Skeletal muscle tissue (tissue), 3 donors: ENCODE measurements at regions not wholly inside any gene's neighbourhood (a gene's known extent, or its start where the extent isn't known, plus 50 kb on each side); places are given as distances from the start of the nearest gene placed in this dataset.

Experiments used
- H3K27ac ChIP-seq: one replicate; pipeline ENCODE4 v1.7.0; 2013; ENCODE audit warnings: mild to moderate bottlenecking, low read depth, low read length, inconsistent platforms
- H3K27me3 ChIP-seq, 3 donors: one replicate each; pipeline ENCODE4 v1.7.0; 2013; ENCODE audit warnings: low read length in 3 of 3; ENCODE audit not compliant: control insufficient read depth in 3 of 3, insufficient read depth in 3 of 3
- H3K36me3 ChIP-seq, 3 donors: one replicate each; pipeline ENCODE4 v1.7.0; 2013; ENCODE audit warnings: low read length in 3 of 3; ENCODE audit not compliant: control insufficient read depth in 3 of 3, insufficient read depth in 3 of 3
- H3K4me1 ChIP-seq, 3 donors: one replicate each; pipeline ENCODE4 v1.7.0; 2013; ENCODE audit warnings: low read length in 3 of 3, mild to moderate bottlenecking in 3 of 3; ENCODE audit not compliant: control insufficient read depth in 3 of 3, insufficient read depth in 3 of 3
- H3K4me3 ChIP-seq, 3 donors: one replicate each; pipeline ENCODE4 v1.7.0; 2013; ENCODE audit warnings: low read length in 3 of 3
- H3K9ac ChIP-seq, 3 donors: one replicate each; pipeline ENCODE4 v1.7.0; 2013; ENCODE audit warnings: low read length in 3 of 3, mild to moderate bottlenecking in 3 of 3, moderate library complexity in 2 of 3, low read depth in 1 of 3
- H3K9me3 ChIP-seq, 3 donors: one replicate each; pipeline ENCODE4 v1.7.0; 2013; ENCODE audit warnings: low read length in 3 of 3; ENCODE audit not compliant: control insufficient read depth in 3 of 3
- donor health status: Osteomylitis.

DNA sequence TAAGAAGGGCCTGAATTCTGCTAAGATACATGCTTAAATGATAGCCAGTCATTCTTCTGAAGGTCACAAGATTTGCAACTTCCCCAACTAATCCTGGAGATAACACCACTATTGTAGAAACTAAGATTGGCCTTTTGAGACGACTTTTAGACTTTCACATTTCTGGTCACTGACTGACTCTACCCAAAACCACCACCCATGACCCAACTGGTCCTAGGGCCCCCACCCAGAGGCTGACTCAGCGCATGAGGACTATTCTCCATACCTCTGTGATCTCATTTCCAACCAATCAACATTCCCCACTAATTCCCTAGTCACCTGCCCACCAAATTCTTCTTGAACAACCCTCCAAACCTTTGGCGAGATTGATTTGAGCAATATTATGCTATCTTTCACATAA is 1299.0 kb downstream of the CDH11 start:
- Histone ChIP-seq H3K4me3 (no peak overlapping the region), H3K27ac (no peak overlapping the region), H3K36me3 (no peaks in the 10 kb centered on the region), H3K9me3 (no peaks in the 10 kb centered on the region), H3K27me3 (no peaks in the 10 kb centered on the region), H3K4me1 (no peaks in the 10 kb centered on the region), H3K9ac (no peak overlapping the region)

DNA sequence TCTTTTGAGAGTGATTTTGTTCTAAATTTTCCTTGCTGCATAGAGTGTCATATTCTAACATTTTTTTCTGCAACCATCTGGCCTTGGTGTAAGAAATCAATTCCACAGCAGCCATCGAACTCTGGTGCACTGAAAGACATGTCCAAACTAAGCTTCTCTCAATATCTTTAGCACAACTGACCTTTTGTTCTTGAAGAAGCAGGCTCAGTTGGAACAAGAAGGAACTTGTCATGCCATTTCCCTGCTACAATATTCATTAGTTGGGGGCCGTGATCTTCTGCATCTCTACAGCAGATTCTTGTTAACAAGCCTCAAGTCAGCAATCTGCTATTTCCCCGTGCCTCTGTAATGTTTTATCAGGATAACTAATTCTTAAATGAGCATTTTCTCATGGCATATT is 1305.6 kb downstream of the CDH11 start:
- Histone ChIP-seq H3K36me3 (no peaks in the 10 kb centered on the region), H3K4me3 (no peak overlapping the region), H3K9me3 (no peaks in the 10 kb centered on the region)

DNA sequence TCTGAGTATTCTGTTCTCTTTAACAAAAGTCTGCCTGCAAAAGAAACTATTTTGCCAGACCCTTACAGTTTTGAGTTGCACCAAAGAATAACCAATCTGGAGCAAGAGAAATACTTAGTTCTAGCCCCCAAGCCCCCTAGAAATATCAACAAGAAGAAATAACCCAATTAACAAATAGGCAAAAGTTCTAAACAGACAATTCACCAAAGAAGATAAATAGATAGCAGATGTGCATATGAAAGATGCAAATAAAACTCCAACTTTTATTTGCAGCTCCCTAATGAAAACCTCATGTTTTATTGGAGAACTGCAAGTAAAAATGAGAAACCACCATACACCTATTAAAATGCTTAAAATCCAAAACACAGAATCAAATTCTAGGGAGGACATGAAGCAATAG is 1308.0 kb downstream of the CDH11 start:
- H3K4me3 ChIP-seq = no peak overlapping the region
- H3K36me3 ChIP-seq = no peaks in the 10 kb centered on the region
- no peaks in the 10 kb centered on the region for H3K27me3 ChIP-seq
- H3K9me3 ChIP-seq = no peaks in the 10 kb centered on the region
- H3K9ac ChIP-seq = no peak overlapping the region
- no peaks in the 10 kb centered on the region for H3K4me1 ChIP-seq
- H3K27ac ChIP-seq = no peak overlapping the region

More for the DNA sequence above, 1305.6 kb downstream of the CDH11 start:
- Histone ChIP-seq H3K27ac (no peak overlapping the region), H3K4me1 (no peaks in the 10 kb centered on the region), H3K27me3 (no peaks in the 10 kb centered on the region), H3K9ac (no peak overlapping the region)

DNA sequence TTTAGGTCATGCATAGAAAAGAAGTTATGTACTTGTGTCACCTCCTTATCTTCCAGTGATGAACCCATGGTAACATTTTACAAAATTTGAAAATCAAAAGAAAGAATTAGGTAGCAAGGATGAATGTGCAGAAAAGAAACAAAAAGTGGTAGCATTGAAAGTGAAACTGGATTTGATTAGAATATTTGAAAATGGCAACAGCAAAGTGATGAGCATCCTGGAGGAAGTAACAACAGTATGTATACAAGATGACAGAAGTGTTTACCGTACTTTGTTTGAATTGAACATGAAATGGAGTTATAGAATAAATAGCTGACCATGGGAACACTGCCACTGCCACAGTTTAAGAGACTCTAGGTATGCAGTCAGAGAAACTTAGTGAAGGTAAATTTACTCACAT is 1313.1 kb downstream of the CDH11 start:
- H3K27me3 ChIP-seq = no peaks in the 10 kb centered on the region
- no peaks in the 10 kb centered on the region for H3K9me3 ChIP-seq
- no peak overlapping the region for H3K4me3 ChIP-seq

DNA sequence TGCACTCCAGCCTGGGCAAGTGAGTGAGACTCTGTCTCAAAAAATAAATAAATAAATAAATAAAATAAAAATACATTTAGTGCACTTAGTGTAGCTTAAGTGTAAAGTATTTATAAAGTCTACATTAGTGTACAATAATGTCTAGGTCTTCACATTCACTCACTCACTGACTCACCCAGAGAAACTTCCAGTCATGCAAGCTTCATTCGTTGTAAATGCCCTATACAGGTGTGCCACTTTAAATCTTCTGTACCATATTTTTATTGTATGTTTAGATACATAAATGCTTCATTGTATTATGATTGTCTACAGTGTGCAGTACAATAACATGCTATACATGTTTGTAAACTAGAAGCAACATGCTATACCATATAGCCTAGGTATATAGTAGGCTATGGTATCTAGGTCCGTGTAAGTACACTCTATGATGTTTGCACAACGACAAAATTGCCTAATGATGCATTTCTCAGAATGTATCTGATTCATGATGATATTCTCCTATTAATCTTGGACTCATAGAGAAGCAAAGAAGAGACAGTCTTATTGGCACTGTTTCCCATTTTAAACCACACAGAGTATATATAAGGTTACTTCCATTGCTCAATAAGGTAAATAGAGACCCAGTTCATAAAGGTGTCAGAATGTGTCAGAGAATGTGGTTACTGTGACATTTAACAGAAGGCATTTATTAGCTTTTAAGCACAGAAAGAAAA is 1314.9 kb downstream of the CDH11 start:
- Histone ChIP-seq H3K9me3 (no peaks in the 10 kb centered on the region), H3K36me3 (no peaks in the 10 kb centered on the region), H3K27ac (no peak overlapping the region), H3K4me1 (no peaks in the 10 kb centered on the region), H3K9ac (no peak overlapping the region), H3K4me3 (no peak overlapping the region), H3K27me3 (no peaks in the 10 kb centered on the region)

More for the DNA sequence above, 1313.1 kb downstream of the CDH11 start:
- H3K27ac ChIP-seq = no peak overlapping the region
- H3K9ac ChIP-seq = no peak overlapping the region
- H3K36me3 ChIP-seq = no peaks in the 10 kb centered on the region
- H3K4me1 ChIP-seq = no peaks in the 10 kb centered on the region

DNA sequence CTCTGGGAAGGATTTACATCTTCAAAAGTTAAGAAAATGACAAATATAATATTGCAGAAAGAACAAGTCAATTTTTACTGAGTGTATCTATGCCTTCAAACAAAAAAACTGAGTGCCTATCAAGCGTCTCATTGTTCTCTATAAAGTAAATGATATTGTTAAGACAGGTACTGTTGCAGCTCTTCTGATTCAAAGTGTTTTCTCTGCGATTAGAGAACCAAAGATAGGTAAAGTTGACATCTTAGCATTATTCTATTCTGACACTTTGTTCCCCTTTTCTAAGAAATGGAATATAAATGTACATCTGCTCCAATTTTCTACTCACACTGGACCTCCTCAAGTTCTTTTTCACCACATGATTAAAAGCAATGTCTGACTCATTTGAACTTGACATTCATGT is 1317.7 kb downstream of the CDH11 start:
- H3K4me1 ChIP-seq = no peaks in the 10 kb centered on the region

DNA sequence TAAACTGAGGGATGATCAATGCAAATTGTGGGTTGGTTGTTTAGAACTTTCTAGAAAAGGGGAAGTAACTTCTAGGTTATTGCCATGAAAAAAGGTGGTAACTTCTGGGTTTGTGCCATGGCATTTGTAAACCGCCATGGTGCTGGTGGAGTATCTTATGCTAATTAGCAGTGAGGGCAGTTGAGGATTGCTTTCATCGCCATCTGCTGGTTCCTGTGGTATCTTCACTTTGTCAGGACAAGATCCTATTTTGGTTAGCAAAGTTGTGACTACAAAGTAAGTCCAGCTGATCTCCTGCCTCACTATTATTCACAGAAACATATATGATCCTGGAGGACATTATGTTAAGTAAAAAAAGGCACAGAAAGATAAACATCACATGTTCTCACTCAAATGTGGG is 1332.3 kb downstream of the CDH11 start:
- H3K27me3 ChIP-seq = no peaks in the 10 kb centered on the region
- H3K27ac ChIP-seq = no peak overlapping the region
- peaks cover 0 to 2% (median 0%) of the 10 kb centered on the region in 3 donors for H3K9me3 ChIP-seq
- no peak overlapping the region for H3K9ac ChIP-seq
- no peak overlapping the region for H3K4me3 ChIP-seq
- H3K36me3 ChIP-seq = no peaks in the 10 kb centered on the region
- H3K4me1 ChIP-seq = no peaks in the 10 kb centered on the region

More for the DNA sequence above, 1317.7 kb downstream of the CDH11 start:
- Histone ChIP-seq H3K9me3 (no peaks in the 10 kb centered on the region), H3K27ac (no peak overlapping the region), H3K27me3 (no peaks in the 10 kb centered on the region), H3K4me3 (no peak overlapping the region), H3K36me3 (no peaks in the 10 kb centered on the region), H3K9ac (no peak overlapping the region)

DNA sequence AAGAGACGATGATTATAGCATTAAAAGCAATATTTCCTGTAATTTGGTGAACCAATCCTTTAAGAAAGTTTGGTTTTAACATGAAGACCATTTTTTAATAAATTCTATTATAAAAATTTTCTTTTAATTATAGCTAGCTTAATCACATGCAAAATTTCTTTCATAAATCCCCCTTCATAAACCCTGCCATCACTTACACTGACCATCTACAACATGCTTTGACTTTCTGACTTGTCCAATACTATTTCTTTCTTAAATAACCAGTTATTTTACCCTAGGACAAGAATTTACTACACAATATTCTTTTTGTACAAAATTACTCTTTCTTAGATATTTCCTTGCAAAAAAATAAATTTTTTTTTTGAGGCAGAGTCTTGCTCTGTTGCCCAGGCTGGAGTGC is 1334.8 kb downstream of the CDH11 start:
- Histone ChIP-seq H3K9ac (no peak overlapping the region), H3K4me3 (no peak overlapping the region), H3K4me1 (no peaks in the 10 kb centered on the region), H3K27me3 (no peaks in the 10 kb centered on the region), H3K27ac (no peak overlapping the region), H3K9me3 (peaks cover 0 to 2% (median 0%) of the 10 kb centered on the region in 3 donors), H3K36me3 (no peaks in the 10 kb centered on the region)

DNA sequence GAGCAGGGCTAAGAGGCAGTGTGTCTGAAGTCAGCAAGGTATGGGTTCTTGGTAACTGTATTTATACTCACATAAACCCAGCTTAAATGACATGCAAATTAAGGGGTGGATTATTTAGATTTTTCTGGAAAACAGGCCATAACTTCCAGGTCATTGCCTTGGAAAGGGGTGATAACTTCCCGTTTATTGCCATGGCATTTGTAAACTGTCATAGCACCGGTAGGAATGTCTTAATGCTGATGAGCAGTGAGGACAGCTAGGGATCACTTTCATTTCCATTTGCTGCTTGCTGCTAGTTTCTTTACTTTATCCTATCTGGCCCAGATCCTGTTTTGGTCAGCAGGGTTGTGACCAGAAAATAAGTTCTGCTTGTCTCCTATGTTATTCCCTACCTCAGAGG is 1336.7 kb downstream of the CDH11 start:
- peaks cover 0 to 2% (median 0%) of the 10 kb centered on the region in 3 donors for H3K9me3 ChIP-seq
- H3K4me3 ChIP-seq = no peak overlapping the region
- H3K9ac ChIP-seq = no peak overlapping the region
- H3K4me1 ChIP-seq = no peaks in the 10 kb centered on the region
- H3K27me3 ChIP-seq = no peaks in the 10 kb centered on the region
- H3K27ac ChIP-seq = no peak overlapping the region
- no peaks in the 10 kb centered on the region for H3K36me3 ChIP-seq

DNA sequence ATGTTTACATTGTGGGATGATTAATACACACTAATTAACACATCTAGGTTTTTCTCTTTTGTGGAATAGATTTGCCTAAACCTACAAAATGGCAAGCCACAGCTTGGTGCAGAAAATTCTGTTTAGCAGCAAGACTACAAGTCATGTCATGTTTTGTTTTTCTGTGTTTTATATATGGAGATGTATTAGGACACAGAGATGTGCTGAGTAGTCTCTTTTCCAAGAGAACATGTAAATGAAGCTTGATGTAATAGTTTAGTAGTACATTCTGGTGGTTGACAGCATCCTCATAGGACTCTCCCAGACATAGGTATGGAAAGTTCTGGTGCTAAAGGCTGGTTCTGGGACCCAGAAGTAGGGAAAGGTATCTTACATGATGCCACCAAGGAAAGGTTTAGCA is 1345.4 kb downstream of the CDH11 start:
- Histone ChIP-seq H3K27me3 (no peaks in the 10 kb centered on the region), H3K36me3 (no peaks in the 10 kb centered on the region), H3K9ac (no peak overlapping the region), H3K4me3 (no peak overlapping the region), H3K27ac (no peak overlapping the region), H3K4me1 (no peaks in the 10 kb centered on the region), H3K9me3 (no peaks in the 10 kb centered on the region)
